ENCODE measurements at regions not wholly inside any gene's neighbourhood (a gene's known extent, or its start where the extent isn't known, plus 50 kb on each side); places are given as distances from the start of the nearest gene placed in this dataset.

GRCh38 chr5:1661831-1662558 is 137.6 kb downstream of the MRPL36 start:
- no peak for DNase-seq
- intact Hi-C loops (cut with DNase I): no loop called here
- 68 to 75% (median 72%) methylated on average over 20 to 23 of the region's 23 CpGs for WGBS, 3 donors
- TF ChIP-seq EP300 (IDR thresholded peaks at IDR 0.05) (no peak), POLR2A (IDR thresholded peaks at IDR 0.05) (no peak)
- TF ChIP-seq, protein P1, sequence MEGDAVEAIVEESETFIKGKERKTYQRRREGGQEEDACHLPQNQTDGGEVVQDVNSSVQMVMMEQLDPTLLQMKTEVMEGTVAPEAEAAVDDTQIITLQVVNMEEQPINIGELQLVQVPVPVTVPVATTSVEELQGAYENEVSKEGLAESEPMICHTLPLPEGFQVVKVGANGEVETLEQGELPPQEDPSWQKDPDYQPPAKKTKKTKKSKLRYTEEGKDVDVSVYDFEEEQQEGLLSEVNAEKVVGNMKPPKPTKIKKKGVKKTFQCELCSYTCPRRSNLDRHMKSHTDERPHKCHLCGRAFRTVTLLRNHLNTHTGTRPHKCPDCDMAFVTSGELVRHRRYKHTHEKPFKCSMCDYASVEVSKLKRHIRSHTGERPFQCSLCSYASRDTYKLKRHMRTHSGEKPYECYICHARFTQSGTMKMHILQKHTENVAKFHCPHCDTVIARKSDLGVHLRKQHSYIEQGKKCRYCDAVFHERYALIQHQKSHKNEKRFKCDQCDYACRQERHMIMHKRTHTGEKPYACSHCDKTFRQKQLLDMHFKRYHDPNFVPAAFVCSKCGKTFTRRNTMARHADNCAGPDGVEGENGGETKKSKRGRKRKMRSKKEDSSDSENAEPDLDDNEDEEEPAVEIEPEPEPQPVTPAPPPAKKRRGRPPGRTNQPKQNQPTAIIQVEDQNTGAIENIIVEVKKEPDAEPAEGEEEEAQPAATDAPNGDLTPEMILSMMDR (IDR thresholded peaks at IDR 0.05): no peak
- Histone ChIP-seq H3K4me3 (no peak overlapping the region), H3K27me3 (no peaks in the 10 kb centered on the region), H3K27ac (no peak overlapping the region), H3K4me1 (ENCODE audit: insufficient read depth) (peaks cover 3% of the 10 kb centered on the region), H3K36me3 (no peaks in the 10 kb centered on the region), H3K9me3 (no peaks in the 10 kb centered on the region)

- Histone ChIP-seq H3K9me3 (no peaks in the 10 kb centered on the region), H3K4me3 (no peak overlapping the region), H3K27me3 (no peaks in the 10 kb centered on the region), H3K27ac (no peak overlapping the region), H3K36me3 (no peaks in the 10 kb centered on the region), H3K4me1 (ENCODE audit: insufficient read depth) (no peaks in the 10 kb centered on the region)
- no peak for DNase-seq
- intact Hi-C loops (cut with DNase I): no loop called here
- no peak for TF ChIP-seq POLR2A (IDR thresholded peaks at IDR 0.05)
- TF ChIP-seq EP300 (IDR thresholded peaks at IDR 0.05): no peak
- TF ChIP-seq, protein P1 (IDR thresholded peaks at IDR 0.05): no peak
- WGBS, 3 donors: 43 to 54% (median 49%) methylated on average over 12 to 13 of the region's 13 CpGs
Measured at GRCh38 chr5:1661311-1661710, 137.6 kb upstream of the LPCAT1 start.

- intact Hi-C loops (cut with DNase I): no loop called here
- TF ChIP-seq EP300 (IDR thresholded peaks at IDR 0.05) (no peak), POLR2A (IDR thresholded peaks at IDR 0.05) (no peak)
- TF ChIP-seq, protein P1 (IDR thresholded peaks at IDR 0.05): no peak
- no peak for DNase-seq
- 69 to 79% (median 71%) methylated on average over 10 of the region's 10 CpGs for WGBS, 3 donors
- H3K36me3 ChIP-seq: no peaks in the 10 kb centered on the region
- H3K27me3 ChIP-seq: no peaks in the 10 kb centered on the region
- H3K4me1 ChIP-seq (ENCODE audit: insufficient read depth): no peaks in the 10 kb centered on the region
- H3K9me3 ChIP-seq: no peaks in the 10 kb centered on the region
- no peak overlapping the region for H3K4me3 ChIP-seq
- no peak overlapping the region for H3K27ac ChIP-seq
Measured at GRCh38 chr5:1660511-1660910, 136.8 kb upstream of the LPCAT1 start.

- no peak for DNase-seq
- WGBS, 3 donors: 47 to 76% (median 56%) methylated on average over 8 to 17 of the region's 17 CpGs
- H3K4me3 ChIP-seq: no peak overlapping the region
- H3K4me1 ChIP-seq (ENCODE audit: insufficient read depth): no peaks in the 10 kb centered on the region
- TF ChIP-seq POLR2A (IDR thresholded peaks at IDR 0.05) (no peak), EP300 (IDR thresholded peaks at IDR 0.05) (no peak)
- TF ChIP-seq, protein P1 (IDR thresholded peaks at IDR 0.05): no peak
- H3K9me3 ChIP-seq: no peaks in the 10 kb centered on the region
- no peak overlapping the region for H3K27ac ChIP-seq
- intact Hi-C loops (cut with DNase I): no loop called here
- no peaks in the 10 kb centered on the region for H3K27me3 ChIP-seq
- H3K36me3 ChIP-seq: no peaks in the 10 kb centered on the region
Measured at GRCh38 chr5:1660001-1660400, 136.2 kb upstream of the LPCAT1 start.
